Prostate gland (tissue), 2 donors: ENCODE measurements at regions not wholly inside any gene's neighbourhood (a gene's known extent, or its start where the extent isn't known, plus 50 kb on each side); places are given as distances from the start of the nearest gene placed in this dataset.
"Not testable (repeated sequence)": the region's sequence is repeated elsewhere in the genome, so short reads cannot be mapped to it uniquely, and the experiment has no call there.

Experiments
- DNase-seq: peaks from one replicate; pipeline ENCODE4 v3.0.0-alpha.2; 2019; ENCODE audit warnings: low spot score
- H3K27ac ChIP-seq, 2 donors: fragments of 200-600 bp; sonication (generic); 2 replicates each; pipeline ENCODE4 v1.5.1; 2017 to 2019
- H3K27me3 ChIP-seq: fragments of 200-600 bp; sonication (generic); replicated peaks from 2 replicates; pipeline ENCODE4 v1.5.1; 2019; ENCODE audit not compliant: insufficient read depth
- H3K36me3 ChIP-seq, 2 donors: fragments of 200-600 bp; sonication (generic); 1 replicate in 1 of 2; 2 replicates in 1 of 2; pipeline versions ENCODE4 v1.5.1 to v1.8.1; 2017 to 2019
- H3K4me1 ChIP-seq: fragments of 200-600 bp; sonication (generic); replicated peaks from 2 replicates; pipeline ENCODE4 v1.5.1; 2019
- H3K4me3 ChIP-seq, 2 donors: fragments of 200-600 bp; sonication (generic); 2 replicates each; pipeline ENCODE4 v1.5.1; 2017 to 2019
- H3K9me3 ChIP-seq: fragments of 200-600 bp; sonication (generic); 2 replicates; pipeline ENCODE4 v1.5.1; 2017
- CTCF ChIP-seq, 4 experiments: fragments of 200-600 bp in 2 of 4; fragments of 450-650 bp in 2 of 4; sonication (generic) in 2 of 4; IDR thresholded peaks; 1 replicate in 3 of 4; 2 replicates in 1 of 4; pipeline ENCODE4 v1.5.1; 2016 to 2019; ENCODE audit warnings: antibody characterized with exemption in 4 of 4, mild to moderate bottlenecking in 2 of 4, moderate library complexity in 2 of 4
- POLR2A ChIP-seq: fragments of 450-650 bp; IDR thresholded peaks from one replicate; pipeline ENCODE4 v1.6.1; 2016; ENCODE audit warnings: antibody characterized with exemption, mild to moderate bottlenecking
- POLR2AphosphoS5 ChIP-seq: sonication (generic); formaldehyde crosslinking; IDR thresholded peaks from one replicate; pipeline ENCODE4 v1.6.1; 2017; ENCODE audit warnings: antibody characterized with exemption
- WGBS: methylation state at CpG from one replicate; pipeline ENCODE4 v1.1.5; 2018; 5-methylcytosine and 5-hydroxymethylcytosine counted together
- intact Hi-C: fragments of 100-400 bp; cut with DNase I; formaldehyde crosslinking; loops from one replicate; pipeline ENCODE4 v1.14.2; 2022

- intact Hi-C loops = no loop called here
- TF ChIP-seq POLR2AphosphoS5 (no peak), POLR2A (no peak), CTCF (IDR thresholded peaks at IDR 0.05) (no peak)
- H3K27ac ChIP-seq = no peak overlapping the region
Measured at GRCh38 chr4:66555301-66555700, 885.0 kb upstream of the EPHA5 start.

GRCh38 chr4:66554826-66555225 is 884.5 kb upstream of the EPHA5 start:
- no peaks in the 10 kb centered on the region for H3K4me1 ChIP-seq
- DNase-seq = no peak
- TF ChIP-seq POLR2A (no peak), POLR2AphosphoS5 (no peak), CTCF (IDR thresholded peaks at IDR 0.05) (no peak)
- no peaks in the 10 kb centered on the region for H3K9me3 ChIP-seq
- no peak overlapping the region for H3K4me3 ChIP-seq
- no peaks in the 10 kb centered on the region for H3K27me3 ChIP-seq
- intact Hi-C loops = no loop called here
- 79% methylated on average over 2 of the region's 2 CpGs for WGBS
- H3K27ac ChIP-seq = no peak overlapping the region
- no peaks in the 10 kb centered on the region for H3K36me3 ChIP-seq

More at GRCh38 chr4:66555301-66555700, 885.0 kb upstream of the EPHA5 start:
- no peaks in the 10 kb centered on the region for H3K27me3 ChIP-seq
- no peaks in the 10 kb centered on the region for H3K36me3 ChIP-seq
- no peak for DNase-seq
- H3K4me1 ChIP-seq = no peaks in the 10 kb centered on the region
- H3K4me3 ChIP-seq = no peak overlapping the region
- no peaks in the 10 kb centered on the region for H3K9me3 ChIP-seq
- 53% methylated on average over 2 of the region's 2 CpGs for WGBS

- H3K36me3 ChIP-seq, intact Hi-C loops, H3K27me3 ChIP-seq, H3K4me3 ChIP-seq, H3K4me1 ChIP-seq, DNase-seq, H3K9me3 ChIP-seq, H3K27ac ChIP-seq: not testable (repeated sequence)
- WGBS = 92% methylated on average over 11 of the region's 11 CpGs
Measured at GRCh38 chr4:66545301-66545700, 875.0 kb upstream of the EPHA5 start.

- 96% methylated on average over 2 of the region's 2 CpGs for WGBS
- DNase-seq = no peak
- H3K4me1 ChIP-seq = no peaks in the 10 kb centered on the region
- intact Hi-C loops = no loop called here
- TF ChIP-seq POLR2A = no peak
- TF ChIP-seq CTCF (IDR thresholded peaks at IDR 0.05) = no peak
- no peak for TF ChIP-seq POLR2AphosphoS5
- no peak overlapping the region for H3K4me3 ChIP-seq
- no peaks in the 10 kb centered on the region for H3K27me3 ChIP-seq
- no peak overlapping the region for H3K27ac ChIP-seq
- H3K36me3 ChIP-seq = no peaks in the 10 kb centered on the region
- no peaks in the 10 kb centered on the region for H3K9me3 ChIP-seq
Measured at GRCh38 chr4:66544281-66544680, 874.0 kb upstream of the EPHA5 start.

GRCh38 chr4:66539745-66540144 is 869.5 kb upstream of the EPHA5 start:
- H3K27me3 ChIP-seq = no peaks in the 10 kb centered on the region
- H3K4me3 ChIP-seq = no peak overlapping the region
- no peak for DNase-seq
- no peak overlapping the region for H3K27ac ChIP-seq
- WGBS = 23% methylated on average over 4 of the region's 4 CpGs
- H3K4me1 ChIP-seq = no peaks in the 10 kb centered on the region
- TF ChIP-seq CTCF (IDR thresholded peaks at IDR 0.05) (no peak), POLR2A (no peak), POLR2AphosphoS5 (no peak)
- H3K9me3 ChIP-seq = no peaks in the 10 kb centered on the region
- intact Hi-C loops = no loop called here
- no peaks in the 10 kb centered on the region for H3K36me3 ChIP-seq
